ENCODE measurements at regions not wholly inside any gene's neighbourhood (a gene's known extent, or its start where the extent isn't known, plus 50 kb on each side); places are given as distances from the start of the nearest gene placed in this dataset.
A peak's percentile ranks its signal among the peaks of the same experiment; 100 is the strongest.

- Mint-ChIP-seq H3K27ac (no peak overlapping the region), H3K4me1 (ENCODE audit: low read depth) (no peaks in the 10 kb centered on the region), H3K27me3 (ENCODE audit: low read depth) (peaks cover 21% of the 10 kb centered on the region), H3K36me3 (ENCODE audit: low read depth) (no peaks in the 10 kb centered on the region), H3K4me3 (no peak overlapping the region), H3K9me3 (no peaks in the 10 kb centered on the region)
- CTCF ChIA-PET: interaction anchor here (0.6 kb wide), 1 partner anchor 211 kb away, joined by 4 read pairs; no protein-coding TSS in a partner anchor
- DNase-seq: no peak
- intact Hi-C loops (cut with micrococcal nuclease): no loop called here
These were observed 201.1 kb upstream of the RREB1 start for GRCh38 chr6:6906570-6907213.

- DNase-seq: no peak
- Mint-ChIP-seq H3K27ac (no peak overlapping the region), H3K9me3 (no peaks in the 10 kb centered on the region), H3K27me3 (ENCODE audit: low read depth) (peaks cover 24% of the 10 kb centered on the region), H3K36me3 (ENCODE audit: low read depth) (no peaks in the 10 kb centered on the region), H3K4me1 (ENCODE audit: low read depth) (no peaks in the 10 kb centered on the region), H3K4me3 (no peak overlapping the region)
- intact Hi-C loops (cut with micrococcal nuclease): no loop called here
- CTCF ChIA-PET: no interaction called here
These were observed 200.5 kb upstream of the RREB1 start for GRCh38 chr6:6907286-6907685.

GRCh38 chr6:6908121-6908520, 199.6 kb upstream of the RREB1 start:
- Mint-ChIP-seq H3K4me1 (ENCODE audit: low read depth) (no peaks in the 10 kb centered on the region), H3K27ac (no peak overlapping the region), H3K9me3 (no peaks in the 10 kb centered on the region), H3K36me3 (ENCODE audit: low read depth) (no peaks in the 10 kb centered on the region), H3K4me3 (no peak overlapping the region), H3K27me3 (ENCODE audit: low read depth) (peaks cover 28% of the 10 kb centered on the region)
- intact Hi-C loops (cut with micrococcal nuclease): no loop called here
- no peak for DNase-seq
- CTCF ChIA-PET: interaction anchor here (0.7 kb wide), 1 partner anchor 11 kb away, joined by 3 read pairs; no protein-coding TSS in a partner anchor

- Mint-ChIP-seq H3K36me3 (ENCODE audit: low read depth) (no peaks in the 10 kb centered on the region), H3K4me1 (ENCODE audit: low read depth) (no peaks in the 10 kb centered on the region), H3K27ac (no peak overlapping the region), H3K4me3 (no peak overlapping the region), H3K9me3 (no peaks in the 10 kb centered on the region), H3K27me3 (ENCODE audit: low read depth) (peaks cover 36% of the 10 kb centered on the region)
- CTCF ChIA-PET: no interaction called here
- intact Hi-C loops (cut with micrococcal nuclease): no loop called here
- no peak for DNase-seq
These were observed 198.7 kb upstream of the RREB1 start for GRCh38 chr6:6909111-6909510.

- Mint-ChIP-seq H3K4me1 (ENCODE audit: low read depth) (peaks cover 5% of the 10 kb centered on the region), H3K27me3 (ENCODE audit: low read depth) (peaks cover 30% of the 10 kb centered on the region), H3K4me3 (no peak overlapping the region), H3K27ac (no peak overlapping the region), H3K9me3 (no peaks in the 10 kb centered on the region), H3K36me3 (ENCODE audit: low read depth) (no peaks in the 10 kb centered on the region)
- intact Hi-C loops (cut with micrococcal nuclease): no loop called here
- CTCF ChIA-PET: no interaction called here
- no peak for DNase-seq
These were observed 196.9 kb upstream of the RREB1 start for GRCh38 chr6:6910734-6911295.

- Mint-ChIP-seq H3K36me3 (ENCODE audit: low read depth) (no peaks in the 10 kb centered on the region), H3K27ac (no peak overlapping the region), H3K4me1 (ENCODE audit: low read depth) (peaks cover 11% of the 10 kb centered on the region), H3K4me3 (no peak overlapping the region), H3K9me3 (no peaks in the 10 kb centered on the region), H3K27me3 (ENCODE audit: low read depth) (peaks cover 28% of the 10 kb centered on the region)
- CTCF ChIA-PET: no interaction called here
- intact Hi-C loops (cut with micrococcal nuclease): no loop called here
- no peak for DNase-seq
These were observed 196.4 kb upstream of the RREB1 start for GRCh38 chr6:6911391-6911790.

- Mint-ChIP-seq H3K27me3 (ENCODE audit: low read depth) (peaks cover 24% of the 10 kb centered on the region), H3K4me3 (no peak overlapping the region), H3K9me3 (no peaks in the 10 kb centered on the region), H3K4me1 (ENCODE audit: low read depth) (peaks cover 22% of the 10 kb centered on the region), H3K27ac (no peak overlapping the region), H3K36me3 (ENCODE audit: low read depth) (no peaks in the 10 kb centered on the region)
- no peak for DNase-seq
- intact Hi-C loops (cut with micrococcal nuclease): no loop called here
- CTCF ChIA-PET: no interaction called here
These were observed 194.7 kb upstream of the RREB1 start for GRCh38 chr6:6912817-6913744.

GRCh38 chr6:6915219-6915618, 192.5 kb upstream of the RREB1 start:
- H3K27me3 Mint-ChIP-seq (ENCODE audit: low read depth): peaks cover 23% of the 10 kb centered on the region
- CTCF ChIA-PET: interaction anchor here (0.8 to 1.2 kb wide), 2 partner anchors 12 to 190 kb away, joined by 3 to 4 read pairs; no protein-coding TSS in a partner anchor
- intact Hi-C loops (cut with micrococcal nuclease): loop anchor here (5.0 kb wide), 4 partner anchors 192 to 327 kb away; partner anchors contain the start of gene RREB1

GRCh38 chr6:6915813-6916547, 191.8 kb upstream of the RREB1 start:
- no peak overlapping the region for H3K27ac Mint-ChIP-seq
- CTCF ChIA-PET: interaction anchor here (0.7 to 1.2 kb wide), 3 partner anchors 13 to 191 kb away, joined by 3 to 4 read pairs (median 3); no protein-coding TSS in a partner anchor
- peaks cover 30% of the 10 kb centered on the region for H3K4me1 Mint-ChIP-seq (ENCODE audit: low read depth)
- DNase-seq: no peak
- H3K4me3 Mint-ChIP-seq: no peak overlapping the region
- intact Hi-C loops (cut with micrococcal nuclease): loop anchor here (5.0 kb wide), 4 partner anchors 191 to 326 kb away; partner anchors contain the start of gene RREB1
- H3K9me3 Mint-ChIP-seq: no peaks in the 10 kb centered on the region
- H3K27me3 Mint-ChIP-seq (ENCODE audit: low read depth): peaks cover 27% of the 10 kb centered on the region
- H3K36me3 Mint-ChIP-seq (ENCODE audit: low read depth): no peaks in the 10 kb centered on the region

More at GRCh38 chr6:6915219-6915618, 192.5 kb upstream of the RREB1 start:
- H3K4me1 Mint-ChIP-seq (ENCODE audit: low read depth): peaks cover 30% of the 10 kb centered on the region
- no peak overlapping the region for H3K4me3 Mint-ChIP-seq
- no peaks in the 10 kb centered on the region for H3K9me3 Mint-ChIP-seq
- DNase-seq: no peak
- no peak overlapping the region for H3K27ac Mint-ChIP-seq
- no peaks in the 10 kb centered on the region for H3K36me3 Mint-ChIP-seq (ENCODE audit: low read depth)

GRCh38 chr6:6916598-6916997, 191.2 kb upstream of the RREB1 start:
- no peak for DNase-seq
- Mint-ChIP-seq H3K27me3 (ENCODE audit: low read depth) (peaks cover 29% of the 10 kb centered on the region), H3K4me3 (no peak overlapping the region), H3K27ac (no peak overlapping the region), H3K36me3 (ENCODE audit: low read depth) (no peaks in the 10 kb centered on the region), H3K9me3 (no peaks in the 10 kb centered on the region), H3K4me1 (ENCODE audit: low read depth) (peaks cover 30% of the 10 kb centered on the region)
- intact Hi-C loops (cut with micrococcal nuclease): loop anchor here (5.0 kb wide), 4 partner anchors 191 to 326 kb away; partner anchors contain the start of gene RREB1
- CTCF ChIA-PET: no interaction called here

- H3K36me3 Mint-ChIP-seq (ENCODE audit: low read depth): no peaks in the 10 kb centered on the region
- H3K4me3 Mint-ChIP-seq: no peak overlapping the region
- no peak overlapping the region for H3K27ac Mint-ChIP-seq
- H3K4me1 Mint-ChIP-seq (ENCODE audit: low read depth): peaks cover 30% of the 10 kb centered on the region
- H3K27me3 Mint-ChIP-seq (ENCODE audit: low read depth): peaks cover 20% of the 10 kb centered on the region
- DNase-seq: peak; percentile 91
- CTCF ChIA-PET: interaction anchor here (0.6 kb wide), 1 partner anchor 623 kb away, joined by 4 read pairs; the partner anchor contains the start of gene DSP
- intact Hi-C loops (cut with micrococcal nuclease): loop anchor here (1.0 to 5.0 kb wide), 14 partner anchors 62 to 472 kb away; partner anchors contain the start of genes RREB1 and SSR1
- no peaks in the 10 kb centered on the region for H3K9me3 Mint-ChIP-seq
These were observed 189.4 kb upstream of the RREB1 start for GRCh38 chr6:6918216-6918983.
